HG02852 (cell line): ENCODE measurements at regions not wholly inside any gene's neighbourhood (a gene's known extent, or its start where the extent isn't known, plus 50 kb on each side); places are given as distances from the start of the nearest gene placed in this dataset.
A peak's percentile ranks its signal among the peaks of the same experiment; 100 is the strongest.
"Not testable (repeated sequence)": the region's sequence is repeated elsewhere in the genome, so short reads cannot be mapped to it uniquely, and the experiment has no call there.

Experiments
- ATAC-seq: cut with Tn5 transposase; IDR thresholded peaks from one replicate; pipeline ENCODE4 v1.9.1; 2021; ENCODE audit warnings: mild to moderate bottlenecking, moderate library complexity; ENCODE audit not compliant: unreplicated experiment

- no peak for ATAC-seq
These were observed 245.4 kb upstream of the TMEM132C start for GRCh38 chr12:128021561-128021960.

- ATAC-seq: no peak
These were observed 241.3 kb upstream of the TMEM132C start for GRCh38 chr12:128025589-128026245.

- no peak for ATAC-seq
These were observed 240.0 kb upstream of the TMEM132C start for GRCh38 chr12:128026696-128027574.

- no peak for ATAC-seq
These were observed 233.5 kb upstream of the TMEM132C start for GRCh38 chr12:128033473-128033872.

GRCh38 chr12:128040971-128041370 lies 226.0 kb upstream of the TMEM132C start:
- no peak for ATAC-seq

GRCh38 chr12:128042283-128042682 lies 224.7 kb upstream of the TMEM132C start:
- ATAC-seq: not testable (repeated sequence)

GRCh38 chr12:128042825-128043224 lies 224.1 kb upstream of the TMEM132C start:
- ATAC-seq: no peak

GRCh38 chr12:128043317-128043716 lies 223.7 kb upstream of the TMEM132C start:
- no peak for ATAC-seq

- ATAC-seq: no peak
These were observed 219.5 kb upstream of the TMEM132C start for GRCh38 chr12:128047266-128048060.

GRCh38 chr12:128052331-128052730 lies 214.6 kb upstream of the TMEM132C start:
- ATAC-seq: no peak

GRCh38 chr12:128052777-128053176 lies 214.2 kb upstream of the TMEM132C start:
- ATAC-seq: no peak

GRCh38 chr12:128055567-128055966 lies 211.4 kb upstream of the TMEM132C start:
- no peak for ATAC-seq

GRCh38 chr12:128056136-128056801 lies 210.7 kb upstream of the TMEM132C start:
- no peak for ATAC-seq

- ATAC-seq: no peak
These were observed 209.4 kb upstream of the TMEM132C start for GRCh38 chr12:128057586-128057985.

GRCh38 chr12:128059621-128060370 lies 207.2 kb upstream of the TMEM132C start:
- no peak for ATAC-seq

GRCh38 chr12:128068211-128068610 lies 198.8 kb upstream of the TMEM132C start:
- ATAC-seq: no peak

- ATAC-seq: peak; percentile 74
These were observed 197.5 kb upstream of the TMEM132C start for GRCh38 chr12:128069359-128069997.

- no peak for ATAC-seq
These were observed 193.0 kb upstream of the TMEM132C start for GRCh38 chr12:128073937-128074336.

GRCh38 chr12:128075332-128075731 lies 191.6 kb upstream of the TMEM132C start:
- no peak for ATAC-seq

GRCh38 chr12:128076188-128076587 lies 190.8 kb upstream of the TMEM132C start:
- ATAC-seq: no peak
